Neural progenitor cell (in vitro differentiated cells): ENCODE measurements at regions not wholly inside any gene's neighbourhood (a gene's known extent, or its start where the extent isn't known, plus 50 kb on each side); places are given as distances from the start of the nearest gene placed in this dataset.

ENCODE experiments used
- DNase-seq: peaks from one replicate; pipeline ENCODE4 v3.0.0-alpha.2; 2016; ENCODE audit warnings: low spot score
- H2AFZ ChIP-seq: fragments of 200-600 bp; sonication (generic); replicated peaks from 2 replicates; pipeline ENCODE4 v1.6.1; 2016; ENCODE audit warnings: antibody characterized with exemption
- H3F3A ChIP-seq: fragments of 200-600 bp; sonication (generic); 2 replicates; pipeline ENCODE4 v1.6.1; 2016; ENCODE audit warnings: antibody characterized with exemption, low read depth
- H3K27ac ChIP-seq: fragments of 200-600 bp; sonication (generic); 2 replicates; pipeline ENCODE4 v1.5.1; 2016; ENCODE audit warnings: mild to moderate bottlenecking
- H3K27me3 ChIP-seq: fragments of 200-600 bp; sonication (generic); 2 replicates; pipeline ENCODE4 v1.6.1; 2016; ENCODE audit warnings: mild to moderate bottlenecking, moderate library complexity
- H3K36me3 ChIP-seq: fragments of 200-600 bp; sonication (generic); 2 replicates; pipeline ENCODE4 v1.5.1; 2016
- H3K4me1 ChIP-seq: fragments of 200-600 bp; sonication (generic); 2 replicates; pipeline ENCODE4 v1.6.1; 2016; ENCODE audit warnings: mixed run types
- H3K4me2 ChIP-seq: fragments of 200-600 bp; sonication (generic); 2 replicates; pipeline ENCODE4 v1.6.1; 2016
- H3K4me3 ChIP-seq: fragments of 200-600 bp; sonication (generic); 2 replicates; pipeline ENCODE4 v1.5.1; 2016
- H3K79me2 ChIP-seq: fragments of 200-600 bp; sonication (generic); 2 replicates; pipeline ENCODE4 v1.6.1; 2016; ENCODE audit warnings: low read depth
- H3K9ac ChIP-seq: fragments of 200-600 bp; sonication (generic); 2 replicates; pipeline ENCODE4 v1.6.1; 2016
- H3K9me3 ChIP-seq: fragments of 200-600 bp; sonication (generic); 2 replicates; pipeline ENCODE4 v1.5.1; 2016; ENCODE audit warnings: low read depth
- H4K20me1 ChIP-seq: fragments of 200-600 bp; sonication (generic); 2 replicates; pipeline ENCODE4 v1.6.1; 2016; ENCODE audit warnings: low read depth
- H3K27ac Mint-ChIP-seq: 3 replicates; pipeline ENCODE4 v1.8.0; 2021; ENCODE audit warnings: mixed read lengths
- H3K27me3 Mint-ChIP-seq: 2 replicates; pipeline ENCODE4 v1.8.0; 2022; ENCODE audit warnings: low read depth, mild to moderate bottlenecking, inconsistent platforms, moderate library complexity, mixed read lengths; ENCODE audit not compliant: insufficient read depth
- H3K36me3 Mint-ChIP-seq: 3 replicates; pipeline ENCODE4 v1.8.0; 2021; ENCODE audit warnings: mixed read lengths
- H3K4me1 Mint-ChIP-seq: 3 replicates; pipeline ENCODE4 v1.8.0; 2021; ENCODE audit warnings: mixed read lengths
- H3K4me3 Mint-ChIP-seq: 3 replicates; pipeline ENCODE4 v1.8.0; 2021; ENCODE audit warnings: mild to moderate bottlenecking, moderate library complexity, mixed read lengths
- H3K9me3 Mint-ChIP-seq: 3 replicates; pipeline ENCODE4 v1.8.0; 2020; ENCODE audit warnings: mixed read lengths
- EZH2 ChIP-seq: fragments of 200-600 bp; sonication (generic); IDR thresholded peaks from 2 replicates; pipeline ENCODE4 v1.6.1; 2017; ENCODE audit warnings: antibody characterized with exemption, mild to moderate bottlenecking, moderate library complexity
- EZH2phosphoT487 ChIP-seq: fragments of 200-600 bp; sonication (generic); IDR thresholded peaks from 2 replicates; pipeline ENCODE4 v1.6.1; 2017; ENCODE audit warnings: antibody characterized with exemption
- TF ChIP-seq, protein P1 (sequence below): fragments of 200-600 bp; sonication (generic); IDR thresholded peaks from 2 replicates; pipeline ENCODE4 v1.5.1; 2017; ENCODE audit warnings: antibody characterized with exemption, mild to moderate bottlenecking

DNA sequence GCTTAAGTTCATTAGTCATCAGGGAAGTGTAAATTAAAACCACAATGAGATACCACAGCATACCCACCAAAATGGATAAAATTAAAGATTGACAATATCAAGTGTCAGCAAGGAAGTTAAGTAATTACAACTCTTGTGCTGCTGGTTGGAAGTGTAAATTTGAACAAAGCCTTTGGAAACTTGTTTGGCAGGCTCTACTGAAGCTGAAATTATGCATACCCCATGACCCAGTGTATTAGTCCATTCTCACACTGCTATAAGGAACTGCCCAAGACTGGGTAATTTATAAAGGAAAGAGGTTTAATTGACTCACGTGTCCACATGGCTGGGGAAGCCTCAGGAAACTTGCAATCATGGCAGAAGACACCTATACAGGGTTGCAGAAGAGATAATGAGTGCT, 196.1 kb downstream of the PDCD6IP start:
- Histone ChIP-seq H3K9me3 (no peaks in the 10 kb centered on the region), H3K4me3 (no peak overlapping the region), H2AFZ (no peak overlapping the region), H3K4me1 (peaks cover 3% of the 10 kb centered on the region), H3K36me3 (no peaks in the 10 kb centered on the region), H4K20me1 (no peaks in the 10 kb centered on the region), H3K9ac (no peak overlapping the region), H3F3A (no peaks in the 10 kb centered on the region), H3K79me2 (no peaks in the 10 kb centered on the region), H3K27ac (no peak overlapping the region), H3K4me2 (no peak overlapping the region), H3K27me3 (no peaks in the 10 kb centered on the region)
- Mint-ChIP-seq H3K9me3 (peaks cover 32% of the 10 kb centered on the region), H3K36me3 (peaks cover 4% of the 10 kb centered on the region), H3K4me1 (peaks cover 4% of the 10 kb centered on the region), H3K27ac (no peak overlapping the region), H3K4me3 (no peak overlapping the region), H3K27me3 (peaks cover 11% of the 10 kb centered on the region)
- TF ChIP-seq EZH2 (no peak), EZH2phosphoT487 (no peak)
- TF ChIP-seq, protein P1, sequence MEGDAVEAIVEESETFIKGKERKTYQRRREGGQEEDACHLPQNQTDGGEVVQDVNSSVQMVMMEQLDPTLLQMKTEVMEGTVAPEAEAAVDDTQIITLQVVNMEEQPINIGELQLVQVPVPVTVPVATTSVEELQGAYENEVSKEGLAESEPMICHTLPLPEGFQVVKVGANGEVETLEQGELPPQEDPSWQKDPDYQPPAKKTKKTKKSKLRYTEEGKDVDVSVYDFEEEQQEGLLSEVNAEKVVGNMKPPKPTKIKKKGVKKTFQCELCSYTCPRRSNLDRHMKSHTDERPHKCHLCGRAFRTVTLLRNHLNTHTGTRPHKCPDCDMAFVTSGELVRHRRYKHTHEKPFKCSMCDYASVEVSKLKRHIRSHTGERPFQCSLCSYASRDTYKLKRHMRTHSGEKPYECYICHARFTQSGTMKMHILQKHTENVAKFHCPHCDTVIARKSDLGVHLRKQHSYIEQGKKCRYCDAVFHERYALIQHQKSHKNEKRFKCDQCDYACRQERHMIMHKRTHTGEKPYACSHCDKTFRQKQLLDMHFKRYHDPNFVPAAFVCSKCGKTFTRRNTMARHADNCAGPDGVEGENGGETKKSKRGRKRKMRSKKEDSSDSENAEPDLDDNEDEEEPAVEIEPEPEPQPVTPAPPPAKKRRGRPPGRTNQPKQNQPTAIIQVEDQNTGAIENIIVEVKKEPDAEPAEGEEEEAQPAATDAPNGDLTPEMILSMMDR = no peak
- DNase-seq = no peak

DNA sequence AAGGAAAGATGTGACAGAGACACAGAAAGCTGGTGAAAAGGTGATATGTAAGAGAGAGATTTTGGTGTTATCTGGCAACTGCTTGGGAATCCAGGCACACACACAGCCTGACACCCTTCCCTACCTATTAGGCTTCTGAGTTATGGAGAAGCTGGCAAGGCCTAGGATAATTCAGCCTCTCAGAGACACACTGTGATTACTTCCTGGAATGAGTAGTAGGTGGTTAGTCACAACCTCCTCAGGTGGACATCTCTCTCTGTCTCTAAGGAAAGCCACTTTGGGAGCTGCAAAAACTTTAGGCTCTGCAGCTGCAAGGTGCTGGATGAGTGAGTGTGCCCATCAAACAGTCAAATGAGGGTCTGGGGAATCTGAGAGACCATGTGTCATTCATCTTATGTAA, 201.9 kb downstream of the PDCD6IP start:
- H3K27me3 ChIP-seq = no peaks in the 10 kb centered on the region
- H3K36me3 ChIP-seq = no peaks in the 10 kb centered on the region
- H3K27ac Mint-ChIP-seq = peak overlapping the region; percentile 1
- no peak for DNase-seq
- H3K4me3 ChIP-seq = no peak overlapping the region
- H3K4me2 ChIP-seq = peak overlapping the region; percentile 28
- H3K4me1 Mint-ChIP-seq = peaks cover 44% of the 10 kb centered on the region
- no peaks in the 10 kb centered on the region for H3K9me3 ChIP-seq
- H4K20me1 ChIP-seq = no peaks in the 10 kb centered on the region
- H3K36me3 Mint-ChIP-seq = no peaks in the 10 kb centered on the region
- no peak overlapping the region for H3K9ac ChIP-seq
- no peak overlapping the region for H3K27ac ChIP-seq
- H3K27me3 Mint-ChIP-seq = peaks cover 13% of the 10 kb centered on the region
- peaks cover 32% of the 10 kb centered on the region for H3K4me1 ChIP-seq
- peaks cover 20% of the 10 kb centered on the region for H3F3A ChIP-seq
- no peak overlapping the region for H2AFZ ChIP-seq
- H3K9me3 Mint-ChIP-seq = peaks cover 15% of the 10 kb centered on the region
- H3K4me3 Mint-ChIP-seq = no peak overlapping the region
- no peaks in the 10 kb centered on the region for H3K79me2 ChIP-seq
- TF ChIP-seq EZH2 (no peak), EZH2phosphoT487 (no peak)
- TF ChIP-seq, protein P1 = no peak

DNA sequence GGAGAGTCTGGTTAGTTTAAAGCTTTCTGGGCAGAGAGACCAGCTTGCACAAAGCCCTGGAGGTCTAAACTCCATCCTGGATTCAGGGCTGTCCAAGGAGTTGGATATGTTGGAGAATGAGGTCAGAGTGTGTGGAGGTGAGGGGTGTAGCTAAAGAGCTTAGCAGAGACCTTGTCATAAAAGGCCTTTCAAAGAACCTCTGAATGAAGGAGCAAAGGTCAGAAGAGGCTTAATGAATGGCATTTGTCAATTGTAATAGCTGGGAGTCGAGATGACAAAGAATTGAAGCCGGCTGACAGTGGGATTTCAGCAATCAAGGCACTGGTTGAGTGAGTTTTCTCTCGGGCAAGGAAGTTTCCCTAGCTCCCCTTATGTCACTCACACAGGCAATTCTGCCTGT, 202.6 kb downstream of the PDCD6IP start:
- peaks cover 32% of the 10 kb centered on the region for H3K4me1 ChIP-seq
- H2AFZ ChIP-seq = no peak overlapping the region
- DNase-seq = peak; percentile 87
- H3K4me3 ChIP-seq = no peak overlapping the region
- no peaks in the 10 kb centered on the region for H3K36me3 Mint-ChIP-seq
- H3K36me3 ChIP-seq = no peaks in the 10 kb centered on the region
- no peaks in the 10 kb centered on the region for H3K27me3 ChIP-seq
- H3K4me2 ChIP-seq = peak overlapping the region; percentile 59
- H3K9me3 Mint-ChIP-seq = peaks cover 11% of the 10 kb centered on the region
- no peak overlapping the region for H3K4me3 Mint-ChIP-seq
- no peaks in the 10 kb centered on the region for H3K79me2 ChIP-seq
- peaks cover 44% of the 10 kb centered on the region for H3K4me1 Mint-ChIP-seq
- H3K27ac Mint-ChIP-seq = peak overlapping the region; percentile 24
- H3K27ac ChIP-seq = peak overlapping the region; percentile 84
- no peak overlapping the region for H3K9ac ChIP-seq
- H3F3A ChIP-seq = peaks cover 20% of the 10 kb centered on the region
- H4K20me1 ChIP-seq = no peaks in the 10 kb centered on the region
- peaks cover 16% of the 10 kb centered on the region for H3K27me3 Mint-ChIP-seq
- TF ChIP-seq EZH2 (no peak), EZH2phosphoT487 (no peak)
- TF ChIP-seq, protein P1 = no peak
- H3K9me3 ChIP-seq = no peaks in the 10 kb centered on the region
